KMS-11 (cell line): ENCODE measurements at regions not wholly inside any gene's neighbourhood (a gene's known extent, or its start where the extent isn't known, plus 50 kb on each side); places are given as distances from the start of the nearest gene placed in this dataset.

ENCODE experiments used
- H2AFZ ChIP-seq: fragments of 200-600 bp; sonication (generic); 2 replicates; pipeline ENCODE4 v1.6.1; 2016; ENCODE audit warnings: antibody characterized with exemption, mixed run types, low read depth
- H3K27ac ChIP-seq: fragments of 200-600 bp; sonication (generic); 2 replicates; pipeline ENCODE4 v1.6.1; 2016; ENCODE audit warnings: mild to moderate bottlenecking, mixed run types
- H3K27me3 ChIP-seq: fragments of 200-600 bp; sonication (generic); 2 replicates; pipeline ENCODE4 v1.6.1; 2017; ENCODE audit warnings: mild to moderate bottlenecking, low read depth, mixed run types, moderate library complexity; ENCODE audit not compliant: insufficient read depth
- H3K36me3 ChIP-seq: fragments of 200-600 bp; sonication (generic); 2 replicates; pipeline ENCODE4 v1.6.1; 2017; ENCODE audit warnings: mild to moderate bottlenecking, mixed run types; ENCODE audit not compliant: insufficient read depth
- H3K4me1 ChIP-seq: fragments of 200-600 bp; sonication (generic); 2 replicates; pipeline ENCODE4 v1.6.1; 2016; ENCODE audit warnings: mild to moderate bottlenecking, low read depth, mixed run types; ENCODE audit not compliant: poor library complexity, severe bottlenecking
- H3K4me2 ChIP-seq: fragments of 200-600 bp; sonication (generic); 2 replicates; pipeline ENCODE4 v1.7.0; 2016; ENCODE audit warnings: mild to moderate bottlenecking, mixed run types
- H3K4me3 ChIP-seq: fragments of 200-600 bp; sonication (generic); IDR thresholded peaks from 2 replicates; pipeline ENCODE4 v1.6.1; 2017; ENCODE audit warnings: low read depth, low read length, mixed read lengths; ENCODE audit not compliant: insufficient read depth
- H3K79me2 ChIP-seq: fragments of 200-600 bp; sonication (generic); 2 replicates; pipeline ENCODE4 v1.6.1; 2016; ENCODE audit warnings: low read depth, mixed run types; ENCODE audit not compliant: insufficient read depth
- H3K9ac ChIP-seq: fragments of 200-600 bp; sonication (generic); 2 replicates; pipeline ENCODE4 v1.6.1; 2016; ENCODE audit warnings: mild to moderate bottlenecking, mixed run types
- H4K20me1 ChIP-seq: fragments of 200-600 bp; sonication (generic); 2 replicates; pipeline ENCODE4 v1.6.1; 2016; ENCODE audit warnings: mild to moderate bottlenecking, mixed run types; ENCODE audit not compliant: insufficient read depth
- CTCF ChIP-seq: fragments of 200-600 bp; sonication (generic); conservative IDR thresholded peaks from 2 replicates; pipeline ENCODE4 v1.6.1; 2017; ENCODE audit warnings: low read depth, mild to moderate bottlenecking, antibody characterized with exemption, low read length, moderate library complexity, mixed read lengths

GRCh38 chr7:10237306-10237705 is 736.4 kb upstream of the PHF14 start:
- Histone ChIP-seq H3K4me2 (no peak overlapping the region), H3K9ac (no peak overlapping the region), H3K79me2 (no peaks in the 10 kb centered on the region), H2AFZ (no peak overlapping the region), H3K36me3 (no peaks in the 10 kb centered on the region), H3K27me3 (no peaks in the 10 kb centered on the region), H3K4me1 (no peaks in the 10 kb centered on the region), H4K20me1 (no peaks in the 10 kb centered on the region), H3K4me3 (no peak overlapping the region), H3K27ac (no peak overlapping the region)
- TF ChIP-seq CTCF: no peak

DNA sequence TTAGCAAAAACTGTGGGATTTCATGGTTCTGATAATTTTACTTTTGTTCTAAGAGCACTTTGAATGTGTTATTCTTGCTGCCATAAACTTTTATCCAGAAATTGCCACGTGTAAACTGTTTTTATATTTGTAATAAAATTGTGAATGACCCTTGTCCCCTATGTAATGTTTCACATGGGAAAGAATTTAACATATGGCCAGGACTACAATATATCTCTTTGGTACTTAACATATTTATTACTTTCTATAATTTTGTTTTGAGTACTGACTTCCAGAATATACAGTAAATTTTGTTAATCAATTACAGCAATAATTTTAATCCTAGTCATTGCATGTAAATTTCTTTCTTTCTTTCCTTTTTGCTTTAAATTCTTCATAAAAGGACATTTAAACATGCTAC is 735.0 kb upstream of the PHF14 start:
- Histone ChIP-seq H3K27me3 (no peaks in the 10 kb centered on the region), H3K4me3 (no peak overlapping the region), H3K79me2 (no peaks in the 10 kb centered on the region), H3K9ac (no peak overlapping the region), H4K20me1 (no peaks in the 10 kb centered on the region), H3K4me1 (no peaks in the 10 kb centered on the region), H3K4me2 (no peak overlapping the region), H2AFZ (no peak overlapping the region), H3K27ac (no peak overlapping the region), H3K36me3 (no peaks in the 10 kb centered on the region)
- no peak for TF ChIP-seq CTCF

DNA sequence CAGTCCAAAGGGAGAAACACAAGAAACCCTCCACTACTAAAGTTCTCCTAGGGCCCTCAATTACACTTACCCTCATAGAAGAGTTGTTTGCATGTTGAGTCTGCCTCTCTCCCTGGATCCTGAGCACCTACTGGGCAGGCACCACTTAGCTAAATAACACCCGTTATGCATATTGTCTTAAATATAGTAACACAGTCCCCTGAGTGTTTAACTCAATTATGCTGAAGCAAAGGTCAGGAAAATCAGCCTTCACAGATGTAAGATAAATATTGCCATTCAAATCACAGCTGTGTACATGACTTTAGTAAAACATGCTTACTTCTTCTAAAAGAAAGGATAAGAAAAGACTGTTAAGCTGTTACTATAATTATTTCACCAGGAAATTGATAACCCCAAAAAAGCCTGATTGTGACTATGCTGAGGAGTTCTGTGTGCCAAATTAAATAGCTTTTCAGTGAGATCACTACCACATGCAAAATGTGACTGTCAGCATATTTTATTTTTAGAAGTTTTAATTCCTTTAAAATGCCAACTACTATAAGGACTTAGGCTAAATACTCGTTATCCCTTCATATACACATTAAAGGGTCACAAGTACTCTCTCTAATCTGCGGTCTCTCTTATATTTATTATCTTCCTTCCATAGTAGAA is 733.9 kb upstream of the PHF14 start:
- H3K79me2 ChIP-seq: no peaks in the 10 kb centered on the region
- H3K36me3 ChIP-seq: no peaks in the 10 kb centered on the region
- no peak overlapping the region for H3K4me3 ChIP-seq
- H3K4me1 ChIP-seq: no peaks in the 10 kb centered on the region
- no peak overlapping the region for H3K4me2 ChIP-seq
- H3K9ac ChIP-seq: no peak overlapping the region
- H3K27me3 ChIP-seq: no peaks in the 10 kb centered on the region
- H2AFZ ChIP-seq: no peak overlapping the region
- TF ChIP-seq CTCF: no peak
- H3K27ac ChIP-seq: no peak overlapping the region
- no peaks in the 10 kb centered on the region for H4K20me1 ChIP-seq

- Histone ChIP-seq H2AFZ (no peak overlapping the region), H3K79me2 (no peaks in the 10 kb centered on the region), H3K4me1 (no peaks in the 10 kb centered on the region), H3K4me2 (no peak overlapping the region), H3K27me3 (no peaks in the 10 kb centered on the region), H3K4me3 (no peak overlapping the region), H3K36me3 (no peaks in the 10 kb centered on the region), H4K20me1 (no peaks in the 10 kb centered on the region), H3K9ac (no peak overlapping the region), H3K27ac (no peak overlapping the region)
- no peak for TF ChIP-seq CTCF
Observed at GRCh38 chr7:10245406-10245805, 728.3 kb upstream of the PHF14 start.
